A549 (cell line): ENCODE measurements at regions not wholly inside any gene's neighbourhood (a gene's known extent, or its start where the extent isn't known, plus 50 kb on each side); places are given as distances from the start of the nearest gene placed in this dataset.

Experiments used
- ATAC-seq, 2 experiments: fragments of 200-7000 bp in 1 of 2; fragments of >200 bp in 1 of 2; cut with Nextera tagmentation in 1 of 2; cut with Tn5 transposase in 1 of 2; 3 replicates each; pipeline versions ENCODE4 v1.8.0 to v1.9.1; 2018 to 2020; ENCODE audit warnings: mild to moderate bottlenecking in 1 of 2, moderate library complexity in 1 of 2
- CTCF ChIA-PET: fragments of 300-600 bp; sonication (Branson Sonifier 250); formaldehyde crosslinking; extraction: SDS; loops from one replicate; lab custom pipeline; 2021; ENCODE audit warnings: antibody characterized with exemption, inconsistent platforms; lab: Yijun Ruan, JAX
- POLR2A ChIA-PET: fragments of 350-600 bp; formaldehyde crosslinking; extraction: SDS; loops from one replicate; lab custom pipeline; 2021; ENCODE audit warnings: antibody characterized with exemption, inconsistent platforms; lab: Yijun Ruan, JAX
- DNase-seq, 2 experiments: peaks; one replicate each; pipeline versions ENCODE4 v3.0.0 to v3.0.0-alpha.2; 2011 to 2016; ENCODE audit warnings: low read depth in 1 of 2, low spot score in 1 of 2
- FAIRE-seq: peaks from 2 replicates; lab custom pipeline; 2011; peaks lifted over from hg19 to GRCh38; lab: Jason Lieb, UNC
- H3K27ac ChIP-seq, 2 experiments: fragments of >200 bp; sonication (Bioruptor Twin); formaldehyde crosslinking; 3 replicates each; pipeline ENCODE4 v1.5.1; 2016 to 2017
- H3K4me1 ChIP-seq: fragments of >200 bp; sonication (Bioruptor Twin); formaldehyde crosslinking; 3 replicates; pipeline ENCODE4 v1.6.1; 2016
- H3K4me2 ChIP-seq: fragments of >200 bp; sonication (Bioruptor Twin); formaldehyde crosslinking; 3 replicates; pipeline ENCODE4 v1.6.1; 2016
- H3K4me3 ChIP-seq: fragments of >200 bp; sonication (Bioruptor Twin); formaldehyde crosslinking; 3 replicates; pipeline ENCODE4 v1.5.1; 2016
- H3K9me3 ChIP-seq: fragments of >200 bp; sonication (Bioruptor Twin); formaldehyde crosslinking; 3 replicates; pipeline ENCODE4 v1.6.1; 2016
- BHLHE40 ChIP-seq: IDR thresholded peaks from 2 replicates; pipeline ENCODE4 v1.6.1; 2012; ENCODE audit warnings: low read depth, low read length, inconsistent platforms
- CBX2 ChIP-seq: fragments of 200-600 bp; sonication (generic); IDR thresholded peaks from 2 replicates; pipeline ENCODE4 v1.6.1; 2016; ENCODE audit warnings: low read depth, mild to moderate bottlenecking, borderline replicate concordance
- CBX8 ChIP-seq: fragments of 200-600 bp; sonication (generic); IDR thresholded peaks from 2 replicates; pipeline ENCODE4 v1.6.1; 2016
- CEBPB ChIP-seq, 2 experiments: fragments of >200 bp in 1 of 2; sonication (Bioruptor Twin) in 1 of 2; formaldehyde crosslinking in 1 of 2; IDR thresholded peaks; 2 replicates each; pipeline ENCODE4 v1.6.1; 2012 to 2016
- CHD4 ChIP-seq: fragments of 200-600 bp; sonication (generic); IDR thresholded peaks from 2 replicates; pipeline ENCODE4 v1.6.1; 2016; ENCODE audit warnings: antibody characterized with exemption, mild to moderate bottlenecking, borderline replicate concordance
- CTCF ChIP-seq: fragments of >200 bp; sonication (Bioruptor Twin); formaldehyde crosslinking; IDR thresholded peaks from 3 replicates; pipeline ENCODE4 v1.5.1; 2016
- EHF ChIP-seq: fragments of 250-450 bp; sonication (Bioruptor Pico); IDR thresholded peaks from 2 replicates; pipeline ENCODE4 v1.5.0; 2020; ENCODE audit warnings: mild to moderate bottlenecking
- EHMT2 ChIP-seq: fragments of 200-600 bp; sonication (generic); IDR thresholded peaks from 2 replicates; pipeline ENCODE4 v1.6.1; 2016; ENCODE audit warnings: antibody characterized with exemption, low read depth, mild to moderate bottlenecking, moderate library complexity
- ELK1 ChIP-seq: fragments of 150-350 bp; IDR thresholded peaks from 2 replicates; pipeline ENCODE4 v1.6.1; 2014; ENCODE audit warnings: low read depth, mild to moderate bottlenecking, low read length
- FOSB ChIP-seq: fragments of 250-450 bp; sonication (Bioruptor Pico); IDR thresholded peaks from 2 replicates; pipeline ENCODE4 v1.5.0; 2020; ENCODE audit warnings: mild to moderate bottlenecking, moderate library complexity
- FOXS1 ChIP-seq: fragments of 250-450 bp; sonication (Bioruptor Pico); IDR thresholded peaks from 2 replicates; pipeline ENCODE4 v1.5.0; 2020; ENCODE audit warnings: mild to moderate bottlenecking, moderate library complexity
- HDAC2 ChIP-seq: fragments of 200-600 bp; sonication (generic); IDR thresholded peaks from 2 replicates; pipeline ENCODE4 v1.6.1; 2016
- HOXA7 ChIP-seq: fragments of 250-450 bp; sonication (Bioruptor Pico); IDR thresholded peaks from 2 replicates; pipeline ENCODE4 v1.5.0; 2020; ENCODE audit warnings: mild to moderate bottlenecking, moderate library complexity
- HOXB13 ChIP-seq: fragments of 250-450 bp; sonication (Bioruptor Pico); IDR thresholded peaks from 2 replicates; pipeline ENCODE4 v1.5.0; 2020; ENCODE audit warnings: low read depth, mild to moderate bottlenecking, moderate library complexity
- MAZ ChIP-seq: fragments of 150-350 bp; IDR thresholded peaks from 2 replicates; pipeline ENCODE4 v1.6.1; 2014; ENCODE audit warnings: antibody characterized with exemption, low read depth, low read length, borderline replicate concordance
- MYC ChIP-seq: IDR thresholded peaks from 2 replicates; pipeline ENCODE4 v1.6.1; 2012; ENCODE audit warnings: mild to moderate bottlenecking, inconsistent platforms, low read length, improper control_type of control experiment, borderline replicate concordance
- NPAS2 ChIP-seq: fragments of 250-450 bp; sonication (Bioruptor Pico); IDR thresholded peaks from 2 replicates; pipeline ENCODE4 v1.8.0; 2022; ENCODE audit warnings: mild to moderate bottlenecking, moderate library complexity, borderline replicate concordance
- NR3C1 ChIP-seq: fragments of >200 bp; sonication (Bioruptor Twin); formaldehyde crosslinking; IDR thresholded peaks from 3 replicates; pipeline ENCODE4 v1.6.1; 2017
- POLR2AphosphoS2 ChIP-seq: conservative IDR thresholded peaks from 2 replicates; pipeline ENCODE4 v1.6.1; 2012; ENCODE audit warnings: low read length, improper control_type of control experiment, inconsistent platforms
- RAD21 ChIP-seq, 2 experiments: fragments of >200 bp in 1 of 2; sonication (Bioruptor Twin) in 1 of 2; formaldehyde crosslinking in 1 of 2; IDR thresholded peaks in 1 of 2; conservative IDR thresholded peaks in 1 of 2; 2 replicates in 1 of 2; 3 replicates in 1 of 2; pipeline ENCODE4 v1.6.1; 2012 to 2018; ENCODE audit warnings: inconsistent platforms in 1 of 2
- RARB ChIP-seq: fragments of 250-450 bp; sonication (Bioruptor Pico); IDR thresholded peaks from 2 replicates; pipeline ENCODE4 v1.8.0; 2021; ENCODE audit warnings: mild to moderate bottlenecking, moderate library complexity
- RFX5 ChIP-seq: fragments of 450-650 bp; IDR thresholded peaks from 2 replicates; pipeline ENCODE4 v1.7.1; 2014; ENCODE audit warnings: antibody characterized with exemption, mild to moderate bottlenecking, moderate library complexity
- RNF2 ChIP-seq: fragments of 200-600 bp; sonication (generic); IDR thresholded peaks from 2 replicates; pipeline ENCODE4 v1.6.1; 2016; ENCODE audit warnings: low read depth, mild to moderate bottlenecking, antibody characterized with exemption, moderate library complexity, borderline replicate concordance
- SMC3 ChIP-seq: fragments of >200 bp; sonication (Bioruptor Twin); formaldehyde crosslinking; IDR thresholded peaks from 3 replicates; pipeline ENCODE4 v1.6.1; 2018; ENCODE audit warnings: inconsistent platforms
- SREBF2 ChIP-seq: fragments of 450-650 bp; IDR thresholded peaks from 2 replicates; pipeline ENCODE4 v1.6.1; 2014; ENCODE audit warnings: mild to moderate bottlenecking, moderate library complexity
- TP53 ChIP-seq: fragments of 250-450 bp; sonication (Bioruptor Pico); IDR thresholded peaks from 2 replicates; pipeline ENCODE4 v1.5.0; 2021; ENCODE audit warnings: mild to moderate bottlenecking, moderate library complexity
- ZC3H11A ChIP-seq: fragments of 450-650 bp; IDR thresholded peaks from 2 replicates; pipeline ENCODE4 v1.6.1; 2014; ENCODE audit warnings: antibody characterized with exemption, mild to moderate bottlenecking
- ZFP36 ChIP-seq: fragments of 450-650 bp; IDR thresholded peaks from 2 replicates; pipeline ENCODE4 v1.6.1; 2014; ENCODE audit warnings: borderline replicate concordance; ENCODE audit not compliant: partially characterized antibody
- ZNF302 ChIP-seq: fragments of 250-450 bp; sonication (Bioruptor Pico); IDR thresholded peaks from 2 replicates; pipeline ENCODE4 v1.9.0; 2021; ENCODE audit warnings: inconsistent platforms, mild to moderate bottlenecking, moderate library complexity
- ZSCAN20 ChIP-seq: fragments of 250-450 bp; sonication (Bioruptor Pico); IDR thresholded peaks from 2 replicates; pipeline ENCODE4 v1.8.0; 2022; ENCODE audit warnings: mild to moderate bottlenecking, moderate library complexity
- WGBS: methylation state at CpG from one replicate; pipeline ENCODE4 v1.1.6; 2017; ENCODE audit errors: missing lambda C conversion rate; 5-methylcytosine and 5-hydroxymethylcytosine counted together
- TF ChIP-seq, protein P1 (sequence below): fragments of >200 bp; sonication (Bioruptor Twin); formaldehyde crosslinking; IDR thresholded peaks from 2 replicates; pipeline ENCODE4 v1.6.1; 2016

DNA sequence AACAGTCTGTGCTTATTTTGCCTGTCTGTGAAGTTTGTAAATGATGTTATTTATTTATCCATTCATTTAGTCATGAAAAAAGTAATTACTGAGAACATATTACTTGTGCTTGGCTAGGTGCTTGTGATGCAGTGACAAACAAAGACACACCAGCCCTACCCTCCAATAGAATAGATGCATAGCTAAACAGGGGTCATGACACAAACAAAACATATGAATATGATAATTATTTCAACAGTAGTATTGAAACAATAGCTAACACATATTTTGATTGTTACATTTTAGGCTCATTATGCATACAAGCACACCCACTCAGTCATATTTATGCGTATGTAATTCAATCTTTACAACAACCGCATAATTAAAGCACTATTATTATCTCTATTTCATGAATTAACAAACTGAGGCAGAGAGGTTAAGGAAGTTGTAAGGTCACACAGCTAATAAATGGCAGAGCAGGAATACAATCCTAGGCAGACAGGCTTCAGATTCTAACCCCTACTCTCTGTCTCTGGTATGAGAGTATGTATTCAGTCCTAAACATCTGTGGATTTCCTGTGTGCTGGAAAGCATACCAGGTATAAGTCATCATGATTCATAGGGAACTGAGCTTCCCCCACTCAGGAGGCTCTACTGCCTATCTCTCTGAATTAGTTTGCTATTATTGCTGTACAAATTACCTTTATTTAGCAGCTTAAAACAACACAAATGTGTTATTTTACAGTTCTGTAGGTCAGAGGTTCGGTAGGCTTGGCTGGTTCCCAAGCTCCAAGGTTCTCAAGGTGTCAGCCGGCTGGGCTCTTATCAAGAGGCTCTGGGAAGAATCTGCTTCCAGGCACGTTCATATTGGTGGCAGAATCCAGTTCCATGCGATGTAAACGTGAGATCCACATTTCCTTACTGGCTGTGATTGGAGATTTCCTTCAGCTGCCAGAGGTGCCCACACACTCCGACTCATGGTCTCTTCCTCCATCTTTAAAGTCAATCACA is 509.4 kb downstream of the GALC start:
- FAIRE-seq (no peak), DNase-seq (no peak), ATAC-seq (no peak)
- WGBS = 8% methylated on average over 8 of the region's 8 CpGs
- H3K4me1 ChIP-seq = no peaks in the 10 kb centered on the region
- H3K4me2 ChIP-seq = no peak overlapping the region
- H3K4me3 ChIP-seq = no peak overlapping the region
- ChIA-PET CTCF (interaction anchor here (0.6 kb wide), 1 partner anchor 394 kb away, joined by 3 read pairs; no protein-coding TSS in a partner anchor), POLR2A (no interaction called here)
- no peak overlapping the region for H3K27ac ChIP-seq
- TF ChIP-seq ZNF302 (CRISPR knock-in tag) (no peak), ZFP36 (no peak), ZSCAN20 (CRISPR knock-in tag) (no peak), EHMT2 (no peak), SMC3 (no peak), EHF (CRISPR knock-in tag) (no peak), CBX8 (no peak), RARB (CRISPR knock-in tag) (no peak), POLR2AphosphoS2 (no peak), RAD21 (conservative IDR thresholded peaks at IDR 0.05 in 1 of 2, IDR thresholded peaks at IDR 0.05 in 1 of 2) (no peak), HDAC2 (no peak), SREBF2 (no peak), NPAS2 (CRISPR knock-in tag) (no peak), CHD4 (no peak), HOXA7 (CRISPR knock-in tag) (no peak), RNF2 (no peak), FOSB (no peak), ELK1 (no peak)
- TF ChIP-seq, protein P1, sequence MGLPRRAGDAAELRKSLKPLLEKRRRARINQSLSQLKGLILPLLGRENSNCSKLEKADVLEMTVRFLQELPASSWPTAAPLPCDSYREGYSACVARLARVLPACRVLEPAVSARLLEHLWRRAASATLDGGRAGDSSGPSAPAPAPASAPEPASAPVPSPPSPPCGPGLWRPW = no peak
- no peaks in the 10 kb centered on the region for H3K9me3 ChIP-seq

DNA sequence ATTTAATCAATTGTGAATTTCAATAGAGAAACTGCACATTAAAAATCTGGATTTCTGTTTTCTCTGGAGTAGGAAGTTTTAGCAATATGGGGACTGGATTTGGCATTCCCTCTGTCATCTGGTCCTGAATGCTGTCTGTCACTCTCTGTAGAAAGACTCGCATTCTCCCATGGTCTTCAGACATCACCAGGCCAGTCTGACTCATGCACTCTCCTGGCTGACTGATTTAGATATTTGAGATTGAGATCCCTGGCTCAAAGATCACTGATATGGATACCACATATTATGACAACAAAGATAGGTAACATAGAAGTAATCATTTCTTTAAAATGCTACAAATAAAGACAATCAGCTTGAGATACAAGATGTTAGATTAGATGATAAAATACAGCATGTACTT is 524.5 kb downstream of the GALC start:
- WGBS = 0% methylated on average over 1 of the region's 1 CpG
- CTCF ChIA-PET = no interaction called here
- no peak for TF ChIP-seq ZC3H11A
- no peak for TF ChIP-seq CBX2
- TF ChIP-seq CBX8 = no peak
- no peak for TF ChIP-seq NR3C1
- no peak for TF ChIP-seq FOXS1
- TF ChIP-seq MYC = no peak
- TF ChIP-seq HOXB13 (CRISPR knock-in tag) = no peak
- no peak for TF ChIP-seq MAZ
- no peak for TF ChIP-seq CTCF
- TF ChIP-seq RAD21 (conservative IDR thresholded peaks at IDR 0.05 in 1 of 2, IDR thresholded peaks at IDR 0.05 in 1 of 2) = no peak
- no peak for TF ChIP-seq TP53 (CRISPR knock-in tag)
- no peak for TF ChIP-seq RFX5
- TF ChIP-seq CEBPB (IDR thresholded peaks at IDR 0.05) = no peak
- no peak for TF ChIP-seq BHLHE40
- TF ChIP-seq, all 56 proteins: peak for 0
- POLR2A ChIA-PET = no interaction called here
- no peak for DNase-seq
- FAIRE-seq = no peak
- H3K27ac ChIP-seq = no peak overlapping the region
- no peak overlapping the region for H3K4me2 ChIP-seq
- no peaks in the 10 kb centered on the region for H3K9me3 ChIP-seq
- H3K4me3 ChIP-seq = no peak overlapping the region
- no peaks in the 10 kb centered on the region for H3K4me1 ChIP-seq
- no peak for ATAC-seq
